Ramos (cell line): ENCODE measurements at regions not wholly inside any gene's neighbourhood (a gene's known extent, or its start where the extent isn't known, plus 50 kb on each side); places are given as distances from the start of the nearest gene placed in this dataset.
"Not testable (repeated sequence)": the region's sequence is repeated elsewhere in the genome, so short reads cannot be mapped to it uniquely, and the experiment has no call there.

ENCODE experiments used
- in situ Hi-C: fragments of 300-500 bp; cut with MboI; formaldehyde crosslinking; loops from one replicate; pipeline ENCODE4 v1.14.3; 2022; ENCODE audit warnings: low sequenced_read_pairs; ENCODE audit not compliant: unreplicated experiment

- in situ Hi-C loops: no loop called here
Measured at GRCh38 chr2:175317751-175318150, 136.2 kb upstream of the ATP5MC3 start.

GRCh38 chr2:175312137-175312536, 130.6 kb upstream of the ATP5MC3 start:
- in situ Hi-C loops: no loop called here

- in situ Hi-C loops: no loop called here
Measured at GRCh38 chr2:175310813-175311504, 129.4 kb upstream of the ATP5MC3 start.

GRCh38 chr2:175309799-175310198, 128.3 kb upstream of the ATP5MC3 start:
- in situ Hi-C loops: no loop called here

GRCh38 chr2:175308005-175308404, 126.5 kb upstream of the ATP5MC3 start:
- in situ Hi-C loops: no loop called here

- in situ Hi-C loops: no loop called here
Measured at GRCh38 chr2:175304541-175304940, 123.0 kb upstream of the ATP5MC3 start.

- in situ Hi-C loops: no loop called here
Measured at GRCh38 chr2:175293776-175294175, 112.3 kb upstream of the ATP5MC3 start.

GRCh38 chr2:175293195-175293594, 111.7 kb upstream of the ATP5MC3 start:
- in situ Hi-C loops: no loop called here

- in situ Hi-C loops: no loop called here
Measured at GRCh38 chr2:175282886-175283285, 101.4 kb upstream of the ATP5MC3 start.

GRCh38 chr2:175282300-175282699, 100.8 kb upstream of the ATP5MC3 start:
- in situ Hi-C loops: no loop called here

GRCh38 chr2:175277772-175278171, 96.3 kb upstream of the ATP5MC3 start:
- in situ Hi-C loops: no loop called here

GRCh38 chr2:175275539-175275938, 94.0 kb upstream of the ATP5MC3 start:
- in situ Hi-C loops: no loop called here

- in situ Hi-C loops: no loop called here
Measured at GRCh38 chr2:175259164-175259563, 77.7 kb upstream of the ATP5MC3 start.

GRCh38 chr2:175256806-175257585, 75.5 kb upstream of the ATP5MC3 start:
- in situ Hi-C loops: no loop called here

- in situ Hi-C loops: not testable (repeated sequence)
Measured at GRCh38 chr2:175256391-175256790, 74.9 kb upstream of the ATP5MC3 start.

- in situ Hi-C loops: no loop called here
Measured at GRCh38 chr2:175253871-175254270, 72.4 kb upstream of the ATP5MC3 start.

GRCh38 chr2:175251425-175252041, 70.0 kb upstream of the ATP5MC3 start:
- in situ Hi-C loops: no loop called here

GRCh38 chr2:175247159-175247558, 65.6 kb upstream of the ATP5MC3 start:
- in situ Hi-C loops: no loop called here

- in situ Hi-C loops: no loop called here
Measured at GRCh38 chr2:175244697-175245096, 63.2 kb upstream of the ATP5MC3 start.

GRCh38 chr2:175241691-175242090, 60.2 kb upstream of the ATP5MC3 start:
- in situ Hi-C loops: no loop called here

GRCh38 chr2:175240033-175240432, 58.5 kb upstream of the ATP5MC3 start:
- in situ Hi-C loops: not testable (repeated sequence)
